Left renal cortex interstitium (tissue), 4 donors: ENCODE measurements at regions not wholly inside any gene's neighbourhood (a gene's known extent, or its start where the extent isn't known, plus 50 kb on each side); places are given as distances from the start of the nearest gene placed in this dataset.
A peak's percentile ranks its signal among the peaks of the same experiment; 100 is the strongest.

Experiments used
- DNase-seq, 4 donors: peaks; one replicate each; pipeline ENCODE4 v3.0.0-alpha.2; 2013; ENCODE audit warnings: low read depth in 4 of 4, low spot score in 2 of 4, missing footprints in 1 of 4

GRCh38 chr4:136935871-136936270 lies 596.4 kb downstream of the PCDH18 start:
- no peak for DNase-seq

GRCh38 chr4:136935305-136935704 lies 597.0 kb downstream of the PCDH18 start:
- DNase-seq: peak in 1 of 4 donors; percentile 10

- DNase-seq: no peak
These were observed 597.7 kb downstream of the PCDH18 start for GRCh38 chr4:136934601-136935000.

- DNase-seq: no peak
These were observed 600.5 kb downstream of the PCDH18 start for GRCh38 chr4:136931781-136932180.

GRCh38 chr4:136928957-136929411 lies 603.3 kb downstream of the PCDH18 start:
- no peak for DNase-seq

- DNase-seq: no peak
These were observed 605.1 kb downstream of the PCDH18 start for GRCh38 chr4:136927172-136927571.

- no peak for DNase-seq
These were observed 607.1 kb downstream of the PCDH18 start for GRCh38 chr4:136925203-136925602.

GRCh38 chr4:136922066-136922465 lies 610.2 kb downstream of the PCDH18 start:
- DNase-seq: no peak

GRCh38 chr4:136920092-136920881 lies 612.0 kb downstream of the PCDH18 start:
- no peak for DNase-seq

GRCh38 chr4:136918772-136919171 lies 613.5 kb downstream of the PCDH18 start:
- no peak for DNase-seq

GRCh38 chr4:136917312-136918110 lies 614.8 kb downstream of the PCDH18 start:
- no peak for DNase-seq

- DNase-seq: no peak
These were observed 622.7 kb downstream of the PCDH18 start for GRCh38 chr4:136909626-136910025.

- DNase-seq: no peak
These were observed 624.2 kb downstream of the PCDH18 start for GRCh38 chr4:136908122-136908521.

- DNase-seq: no peak
These were observed 631.6 kb downstream of the PCDH18 start for GRCh38 chr4:136900696-136901095.

GRCh38 chr4:136898590-136899248 lies 633.6 kb downstream of the PCDH18 start:
- no peak for DNase-seq

GRCh38 chr4:136893573-136893972 lies 638.7 kb downstream of the PCDH18 start:
- no peak for DNase-seq

GRCh38 chr4:136881666-136882065 lies 650.6 kb downstream of the PCDH18 start:
- DNase-seq: no peak

- DNase-seq: no peak
These were observed 658.7 kb downstream of the PCDH18 start for GRCh38 chr4:136873555-136873954.

- DNase-seq: no peak
These were observed 664.8 kb downstream of the PCDH18 start for GRCh38 chr4:136867465-136867864.

GRCh38 chr4:136865526-136865925 lies 666.8 kb downstream of the PCDH18 start:
- no peak for DNase-seq

- DNase-seq: peak in 3 of 4 donors; percentile 42 to 64 (median 51)
These were observed 667.6 kb downstream of the PCDH18 start for GRCh38 chr4:136864604-136865185.
